Panc1 (cell line): ENCODE measurements at regions not wholly inside any gene's neighbourhood (a gene's known extent, or its start where the extent isn't known, plus 50 kb on each side); places are given as distances from the start of the nearest gene placed in this dataset.

Experiments
- TF ChIP-seq, protein P1 (sequence below): fragments of 450-650 bp; IDR thresholded peaks from 2 replicates; pipeline ENCODE4 v1.5.1; 2017; ENCODE audit warnings: mild to moderate bottlenecking
- TF ChIP-seq, protein P2 (sequence below), 2 experiments: IDR thresholded peaks; 2 replicates each; pipeline ENCODE4 v1.6.1; 2011 to 2012; ENCODE audit warnings: low read depth in 2 of 2, control low read depth in 1 of 2, low read length in 1 of 2, mild to moderate bottlenecking in 1 of 2, moderate library complexity in 1 of 2; ENCODE audit not compliant: insufficient read depth in 1 of 2

DNA sequence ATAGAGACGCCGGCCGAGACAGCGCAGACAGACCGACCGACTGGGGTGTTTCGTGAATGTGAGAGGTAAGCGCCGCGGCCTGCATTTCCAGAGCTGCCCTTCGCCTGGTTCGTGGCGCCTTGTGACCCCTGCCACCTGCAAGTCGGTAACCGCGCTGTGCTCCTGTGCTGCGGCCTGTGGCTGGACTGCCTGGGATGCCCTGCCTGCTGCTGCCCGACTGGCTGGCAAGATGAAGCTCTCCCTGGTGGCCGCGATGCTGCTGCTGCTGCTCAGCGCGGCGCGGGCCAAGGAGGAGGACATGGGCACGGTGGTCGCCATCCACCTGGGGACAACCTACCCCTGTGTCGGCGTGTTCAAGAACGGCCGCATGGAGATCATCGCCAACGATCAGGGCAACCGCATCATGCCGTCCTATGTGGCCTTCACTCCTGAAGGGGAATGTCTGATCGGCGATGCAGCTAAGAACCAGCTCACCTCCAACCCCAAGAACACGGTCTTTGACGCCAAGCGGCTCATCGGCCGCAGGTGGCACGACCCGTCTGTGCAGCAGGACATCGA, 150.8 kb downstream of the RRAGC start:
- TF ChIP-seq, protein P1, sequence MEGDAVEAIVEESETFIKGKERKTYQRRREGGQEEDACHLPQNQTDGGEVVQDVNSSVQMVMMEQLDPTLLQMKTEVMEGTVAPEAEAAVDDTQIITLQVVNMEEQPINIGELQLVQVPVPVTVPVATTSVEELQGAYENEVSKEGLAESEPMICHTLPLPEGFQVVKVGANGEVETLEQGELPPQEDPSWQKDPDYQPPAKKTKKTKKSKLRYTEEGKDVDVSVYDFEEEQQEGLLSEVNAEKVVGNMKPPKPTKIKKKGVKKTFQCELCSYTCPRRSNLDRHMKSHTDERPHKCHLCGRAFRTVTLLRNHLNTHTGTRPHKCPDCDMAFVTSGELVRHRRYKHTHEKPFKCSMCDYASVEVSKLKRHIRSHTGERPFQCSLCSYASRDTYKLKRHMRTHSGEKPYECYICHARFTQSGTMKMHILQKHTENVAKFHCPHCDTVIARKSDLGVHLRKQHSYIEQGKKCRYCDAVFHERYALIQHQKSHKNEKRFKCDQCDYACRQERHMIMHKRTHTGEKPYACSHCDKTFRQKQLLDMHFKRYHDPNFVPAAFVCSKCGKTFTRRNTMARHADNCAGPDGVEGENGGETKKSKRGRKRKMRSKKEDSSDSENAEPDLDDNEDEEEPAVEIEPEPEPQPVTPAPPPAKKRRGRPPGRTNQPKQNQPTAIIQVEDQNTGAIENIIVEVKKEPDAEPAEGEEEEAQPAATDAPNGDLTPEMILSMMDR = no peak
- TF ChIP-seq, protein P2, sequence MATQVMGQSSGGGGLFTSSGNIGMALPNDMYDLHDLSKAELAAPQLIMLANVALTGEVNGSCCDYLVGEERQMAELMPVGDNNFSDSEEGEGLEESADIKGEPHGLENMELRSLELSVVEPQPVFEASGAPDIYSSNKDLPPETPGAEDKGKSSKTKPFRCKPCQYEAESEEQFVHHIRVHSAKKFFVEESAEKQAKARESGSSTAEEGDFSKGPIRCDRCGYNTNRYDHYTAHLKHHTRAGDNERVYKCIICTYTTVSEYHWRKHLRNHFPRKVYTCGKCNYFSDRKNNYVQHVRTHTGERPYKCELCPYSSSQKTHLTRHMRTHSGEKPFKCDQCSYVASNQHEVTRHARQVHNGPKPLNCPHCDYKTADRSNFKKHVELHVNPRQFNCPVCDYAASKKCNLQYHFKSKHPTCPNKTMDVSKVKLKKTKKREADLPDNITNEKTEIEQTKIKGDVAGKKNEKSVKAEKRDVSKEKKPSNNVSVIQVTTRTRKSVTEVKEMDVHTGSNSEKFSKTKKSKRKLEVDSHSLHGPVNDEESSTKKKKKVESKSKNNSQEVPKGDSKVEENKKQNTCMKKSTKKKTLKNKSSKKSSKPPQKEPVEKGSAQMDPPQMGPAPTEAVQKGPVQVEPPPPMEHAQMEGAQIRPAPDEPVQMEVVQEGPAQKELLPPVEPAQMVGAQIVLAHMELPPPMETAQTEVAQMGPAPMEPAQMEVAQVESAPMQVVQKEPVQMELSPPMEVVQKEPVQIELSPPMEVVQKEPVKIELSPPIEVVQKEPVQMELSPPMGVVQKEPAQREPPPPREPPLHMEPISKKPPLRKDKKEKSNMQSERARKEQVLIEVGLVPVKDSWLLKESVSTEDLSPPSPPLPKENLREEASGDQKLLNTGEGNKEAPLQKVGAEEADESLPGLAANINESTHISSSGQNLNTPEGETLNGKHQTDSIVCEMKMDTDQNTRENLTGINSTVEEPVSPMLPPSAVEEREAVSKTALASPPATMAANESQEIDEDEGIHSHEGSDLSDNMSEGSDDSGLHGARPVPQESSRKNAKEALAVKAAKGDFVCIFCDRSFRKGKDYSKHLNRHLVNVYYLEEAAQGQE (IDR thresholded peaks at IDR 0.05; ENCODE audit: insufficient read depth in 1 of 2, low read depth in 2 of 2, low read length in 1 of 2) = no peak
